IMR-90 (cell line): ENCODE measurements at regions not wholly inside any gene's neighbourhood (a gene's known extent, or its start where the extent isn't known, plus 50 kb on each side); places are given as distances from the start of the nearest gene placed in this dataset.

Source experiments
- ATAC-seq: fragments of 200-7000 bp; cut with Tn5 transposase; 2 replicates; pipeline ENCODE4 v1.9.1; 2020; ENCODE audit warnings: low read depth, mild to moderate bottlenecking, moderate library complexity
- BruUV-seq: library from RNA; stranded (reverse); fragments of 400-500 nt; replicated peaks from 2 replicates; lab custom pipeline; 2021; lab: Mats Ljungman, UMichigan
- CTCF ChIA-PET: fragments of 300-600 bp; formaldehyde crosslinking; extraction: SDS; loops from one replicate; lab custom pipeline; 2021; ENCODE audit warnings: antibody characterized with exemption; lab: Yijun Ruan, JAX
- POLR2A ChIA-PET: fragments of 300-600 bp; sonication (Branson Sonifier 250); formaldehyde crosslinking; loops from one replicate; lab custom pipeline; 2022; ENCODE audit warnings: antibody characterized with exemption; ENCODE audit not compliant: unreplicated experiment; lab: Charles Lee
- DNase-seq: peaks from one replicate; pipeline ENCODE4 v3.0.0; 2013
- H2AFZ ChIP-seq: replicated peaks from 2 replicates; pipeline ENCODE3; 2013; ENCODE audit warnings: low read length, mild to moderate bottlenecking; ENCODE audit not compliant: poor library complexity
- H2AK5ac ChIP-seq: 2 replicates; pipeline ENCODE4 v1.6.1; 2013; ENCODE audit warnings: low read depth, low read length, inconsistent platforms
- H2AK9ac ChIP-seq: replicated peaks from 2 replicates; pipeline ENCODE3; 2013; ENCODE audit warnings: mild to moderate bottlenecking, low read depth, low read length, moderate library complexity; ENCODE audit not compliant: poor library complexity
- H2BK120ac ChIP-seq: 2 replicates; pipeline ENCODE4 v1.6.1; 2013; ENCODE audit warnings: low read depth, low read length, inconsistent platforms
- H2BK15ac ChIP-seq: 3 replicates; pipeline ENCODE4 v1.6.1; 2013; ENCODE audit warnings: low read depth, low read length, inconsistent platforms
- H2BK20ac ChIP-seq: 2 replicates; pipeline ENCODE4 v1.6.1; 2013; ENCODE audit warnings: low read depth, mild to moderate bottlenecking, inconsistent platforms, low read length, moderate library complexity
- H2BK5ac ChIP-seq: 2 replicates; pipeline ENCODE4 v1.6.1; 2013; ENCODE audit warnings: mild to moderate bottlenecking, low read depth, low read length, inconsistent platforms; ENCODE audit not compliant: poor library complexity, severe bottlenecking
- H3K14ac ChIP-seq: replicated peaks from 2 replicates; pipeline ENCODE4 v1.6.1; 2013; ENCODE audit warnings: low read depth, low read length, inconsistent platforms
- H3K18ac ChIP-seq: 2 replicates; pipeline ENCODE4 v1.6.1; 2013; ENCODE audit warnings: low read depth, low read length, control low read depth
- H3K23ac ChIP-seq: 2 replicates; pipeline ENCODE4 v1.6.1; 2013; ENCODE audit warnings: low read depth, low read length, inconsistent platforms
- H3K27ac ChIP-seq: 2 replicates; pipeline ENCODE4 v1.5.1; 2013; ENCODE audit warnings: mild to moderate bottlenecking, control low read depth, low read length; ENCODE audit not compliant: insufficient read depth
- H3K27me3 ChIP-seq: 2 replicates; pipeline ENCODE4 v1.6.1; 2013; ENCODE audit warnings: low read length; ENCODE audit not compliant: control insufficient read depth, insufficient read depth
- H3K36me3 ChIP-seq: 2 replicates; pipeline ENCODE4 v1.6.1; 2013; ENCODE audit warnings: low read length, mixed read lengths; ENCODE audit not compliant: control insufficient read depth, insufficient read depth
- H3K4ac ChIP-seq: 2 replicates; pipeline ENCODE4 v1.6.1; 2013; ENCODE audit warnings: low read depth, low read length, inconsistent platforms
- H3K4me1 ChIP-seq: 2 replicates; pipeline ENCODE4 v1.6.1; 2013; ENCODE audit warnings: low read length, mixed read lengths; ENCODE audit not compliant: control insufficient read depth, insufficient read depth
- H3K4me2 ChIP-seq: 2 replicates; pipeline ENCODE4 v1.6.1; 2013; ENCODE audit warnings: low read depth, mild to moderate bottlenecking, control low read depth, low read length, moderate library complexity
- H3K4me3 ChIP-seq: 2 replicates; pipeline ENCODE4 v1.5.1; 2013; ENCODE audit warnings: low read depth, mild to moderate bottlenecking, control low read depth, low read length, moderate library complexity; ENCODE audit not compliant: insufficient read depth
- H3K56ac ChIP-seq: 2 replicates; pipeline ENCODE4 v1.6.1; 2013; ENCODE audit warnings: low read length, inconsistent platforms; ENCODE audit not compliant: insufficient read depth; ENCODE audit errors: extremely low read depth
- H3K79me1 ChIP-seq, 2 experiments: 2 replicates each; pipeline ENCODE4 v1.6.1; 2013; ENCODE audit warnings: low read length in 2 of 2, inconsistent platforms in 1 of 2, low read depth in 1 of 2
- H3K9ac ChIP-seq: 2 replicates; pipeline ENCODE4 v1.6.1; 2013; ENCODE audit warnings: low read depth, low read length, control low read depth
- H3K9me1 ChIP-seq: 2 replicates; pipeline ENCODE4 v1.6.1; 2013; ENCODE audit warnings: low read length, inconsistent platforms; ENCODE audit not compliant: insufficient read depth
- H3K9me3 ChIP-seq: 2 replicates; pipeline ENCODE4 v1.6.1; 2013; ENCODE audit warnings: low read length; ENCODE audit not compliant: control insufficient read depth, insufficient read depth
- H4K20me1 ChIP-seq: 2 replicates; pipeline ENCODE4 v1.6.1; 2013; ENCODE audit warnings: low read length, inconsistent platforms; ENCODE audit not compliant: insufficient read depth
- H4K5ac ChIP-seq: 2 replicates; pipeline ENCODE4 v1.6.1; 2013; ENCODE audit warnings: mild to moderate bottlenecking, low read depth, low read length, control low read depth
- H4K8ac ChIP-seq, 2 experiments: 2 replicates each; pipeline ENCODE4 v1.6.1; 2013; ENCODE audit warnings: low read depth in 2 of 2, low read length in 2 of 2, control low read depth in 1 of 2, inconsistent platforms in 1 of 2
- H4K91ac ChIP-seq: 2 replicates; pipeline ENCODE4 v1.6.1; 2013; ENCODE audit warnings: low read depth, low read length, inconsistent platforms; ENCODE audit not compliant: insufficient read depth
- CEBPB ChIP-seq: IDR thresholded peaks from 2 replicates; pipeline ENCODE4 v1.6.1; 2012; ENCODE audit warnings: low read depth, low read length, improper control_type of control experiment
- MAFK ChIP-seq: IDR thresholded peaks from 2 replicates; pipeline ENCODE4 v1.6.1; 2012; ENCODE audit warnings: low read depth, low read length, improper control_type of control experiment
- RCOR1 ChIP-seq: IDR thresholded peaks from 2 replicates; pipeline ENCODE4 v1.6.1; 2012; ENCODE audit warnings: mild to moderate bottlenecking, low read length, improper control_type of control experiment; ENCODE audit not compliant: insufficient replicate concordance
- RFX5 ChIP-seq: IDR thresholded peaks from 2 replicates; pipeline ENCODE4 v1.8.0; 2012; ENCODE audit warnings: low read depth, mild to moderate bottlenecking, low read length, moderate library complexity
- SMC3 ChIP-seq: fragments of 150-350 bp; IDR thresholded peaks from 2 replicates; pipeline ENCODE4 v1.6.1; 2016; ENCODE audit warnings: low read depth, mild to moderate bottlenecking, antibody characterized with exemption, low read length, moderate library complexity
- USF2 ChIP-seq: fragments of 150-350 bp; IDR thresholded peaks from 2 replicates; pipeline ENCODE4 v1.6.1; 2017; ENCODE audit warnings: mild to moderate bottlenecking, antibody characterized with exemption, low read length, low read depth
- WGBS, 2 experiments: methylation state at CpG; one replicate each; pipeline versions ENCODE4 v1.1.5 to v1.1.7; 2013; ENCODE audit warnings: missing lambda C conversion rate in 2 of 2; ENCODE audit not compliant: insufficient read length in 1 of 2; ENCODE audit errors: extremely low coverage in 2 of 2; 5-methylcytosine and 5-hydroxymethylcytosine counted together
- dilution Hi-C: fragments of 300-500 bp; cut with HindIII; formaldehyde crosslinking; loops from one replicate; pipeline ENCODE4 v1.14.3; 2018; ENCODE audit warnings: low sequenced_read_pairs; ENCODE audit not compliant: unreplicated experiment
- in situ Hi-C: fragments of 300-500 bp; cut with MboI; formaldehyde crosslinking; loops from 3 replicates; pipeline ENCODE4 v1.14.3; 2019; ENCODE audit warnings: low sequenced_read_pairs, inconsistent platforms, mixed read lengths
- intact Hi-C: fragments of 100-400 bp; cut with micrococcal nuclease; formaldehyde crosslinking; loops from 2 replicates; pipeline ENCODE4 v1.10.0; 2022

DNA sequence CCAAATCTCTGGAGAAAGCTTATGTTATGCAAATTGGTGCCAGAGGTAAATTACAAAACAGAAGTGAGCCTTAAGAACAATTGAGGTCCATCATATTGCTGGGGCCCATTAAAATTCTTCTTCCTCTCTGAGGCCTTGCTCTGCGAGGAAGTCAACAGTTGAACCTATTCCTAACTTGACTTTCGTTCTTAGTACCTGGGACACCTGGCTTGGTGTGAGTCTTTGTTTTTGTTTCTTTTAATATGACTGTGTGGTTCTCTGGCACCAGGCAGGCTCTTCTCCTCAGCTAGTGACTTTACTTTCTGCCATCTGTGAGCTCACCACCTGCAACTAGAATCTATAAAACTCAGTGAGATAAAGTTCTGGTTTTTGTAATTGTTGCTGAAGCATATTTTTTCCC lies 120.4 kb downstream of the CBLN1 start:
- Histone ChIP-seq H3K23ac (no peak overlapping the region), H4K20me1 (no peaks in the 10 kb centered on the region), H3K9me1 (no peaks in the 10 kb centered on the region), H4K8ac (no peak overlapping the region), H3K4me2 (no peak overlapping the region), H3K9me3 (no peaks in the 10 kb centered on the region), H4K91ac (no peak overlapping the region), H3K18ac (no peak overlapping the region), H3K4me3 (no peak overlapping the region), H2BK120ac (no peak overlapping the region), H3K9ac (no peak overlapping the region), H3K56ac (no peak overlapping the region), H3K4me1 (no peaks in the 10 kb centered on the region), H3K27ac (no peak overlapping the region), H3K14ac (no peak overlapping the region), H2BK5ac (no peak overlapping the region), H2AK9ac (no peak overlapping the region), H2BK20ac (no peak overlapping the region), H3K4ac (no peak overlapping the region), H4K5ac (no peak overlapping the region), H2BK15ac (no peak overlapping the region), H3K27me3 (no peaks in the 10 kb centered on the region), H3K36me3 (no peaks in the 10 kb centered on the region), H2AK5ac (no peak overlapping the region), H3K79me1 (no peaks in the 10 kb centered on the region), H2AFZ (no peak overlapping the region)
- no CpG with 5 or more reads among the region's 2 CpGs for WGBS, 2 experiments
- TF ChIP-seq MAFK: no peak
- TF ChIP-seq USF2: no peak
- TF ChIP-seq SMC3: no peak
- no peak for TF ChIP-seq RCOR1
- TF ChIP-seq CEBPB: no peak
- TF ChIP-seq RFX5: no peak
- DNase-seq (no peak), ATAC-seq (no peak)
- POLR2A ChIA-PET: no interaction called here
- dilution Hi-C loops (no loop called here), intact Hi-C loops (no loop called here), in situ Hi-C loops (no loop called here)
- CTCF ChIA-PET: no interaction called here
- no TSS peak for BruUV-seq
